ENCODE measurements at regions not wholly inside any gene's neighbourhood (a gene's known extent, or its start where the extent isn't known, plus 50 kb on each side); places are given as distances from the start of the nearest gene placed in this dataset.
"Not testable (repeated sequence)": the region's sequence is repeated elsewhere in the genome, so short reads cannot be mapped to it uniquely, and the experiment has no call there.

GRCh38 chr20:25852968-25853717 is 156.5 kb upstream of the ZNF337 start:
- DNase-seq (ENCODE audit: low read depth in 3 of 3, low spot score in 2 of 3), result not testable (repeated sequence)

DNA sequence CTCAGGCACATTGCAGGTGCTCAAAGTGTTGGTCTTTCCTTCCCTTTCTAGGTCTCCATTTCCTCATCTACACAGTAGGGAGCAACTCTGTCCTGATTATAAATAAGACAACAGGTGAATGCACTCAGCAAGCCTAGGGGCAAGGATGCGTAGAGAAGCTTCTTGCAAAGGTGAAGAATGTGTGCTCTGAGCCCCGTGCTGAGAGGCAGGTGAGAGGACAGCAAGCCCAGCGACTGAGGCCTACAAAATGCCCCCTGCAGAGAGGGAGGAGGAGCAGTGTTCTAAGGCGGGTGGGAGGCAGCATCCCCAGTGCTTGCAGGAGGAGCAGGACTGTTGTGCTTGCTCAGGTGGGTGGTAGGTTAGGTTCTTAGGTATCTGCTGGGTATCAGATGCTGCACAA is 153.5 kb upstream of the ZNF337 start:
- not testable (repeated sequence) for DNase-seq (ENCODE audit: low read depth in 3 of 3, low spot score in 2 of 3)

GRCh38 chr20:25848222-25848621 is 151.6 kb upstream of the ZNF337 start:
- no peak for DNase-seq (ENCODE audit: low read depth in 3 of 3, low spot score in 2 of 3)

GRCh38 chr20:25844640-25845039 is 148.0 kb upstream of the ZNF337 start:
- not testable (repeated sequence) for DNase-seq (ENCODE audit: low read depth in 3 of 3, low spot score in 2 of 3)

DNA sequence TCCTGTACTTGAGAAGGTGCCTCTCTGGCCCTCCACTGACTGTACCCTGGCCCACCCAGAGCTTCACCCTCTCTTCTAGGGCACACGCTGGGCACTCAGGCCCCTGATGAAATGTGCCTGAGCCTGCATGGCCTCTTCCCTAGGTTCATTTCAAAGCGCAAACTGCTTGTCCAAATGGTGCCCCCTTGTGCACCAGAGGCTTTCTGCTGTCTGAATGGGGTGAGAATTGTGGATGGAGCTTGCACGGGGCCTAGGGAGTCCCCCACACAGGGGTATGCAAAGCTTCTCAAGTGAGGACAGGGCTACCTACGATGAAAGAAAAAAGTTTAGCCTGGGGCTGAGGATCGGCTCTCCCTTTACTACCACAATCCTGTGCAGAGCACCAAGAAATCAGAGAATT is 116.9 kb upstream of the ZNF337 start:
- DNase-seq (ENCODE audit: low read depth in 3 of 3, low spot score in 2 of 3), result not testable (repeated sequence)

GRCh38 chr20:25798174-25798993 is 101.7 kb upstream of the ZNF337 start:
- DNase-seq (ENCODE audit: low read depth in 3 of 3, low spot score in 2 of 3), result not testable (repeated sequence)

DNA sequence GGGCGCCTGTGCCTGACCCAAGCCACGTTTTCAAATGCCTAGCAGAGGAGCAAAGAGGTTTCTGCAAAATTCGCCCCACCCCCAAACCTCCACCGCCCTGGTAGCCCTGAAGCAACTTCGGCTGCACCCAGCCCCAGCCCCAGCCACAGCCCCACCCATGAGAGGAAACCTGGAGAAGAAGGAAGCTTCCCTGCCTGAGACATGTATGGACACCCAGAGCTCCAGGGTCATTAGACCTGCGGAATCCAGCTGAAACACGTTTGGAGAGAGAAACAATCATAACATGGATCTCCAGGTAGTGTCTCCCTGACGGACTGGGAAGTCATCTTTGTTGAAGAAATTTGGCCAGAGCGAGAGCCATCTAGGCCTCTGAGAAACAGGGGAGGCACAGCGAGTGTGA is 100.4 kb upstream of the ZNF337 start:
- not testable (repeated sequence) for DNase-seq (ENCODE audit: low read depth in 3 of 3, low spot score in 2 of 3)

GRCh38 chr20:25777241-25777640 is 80.6 kb upstream of the ZNF337 start:
- not testable (repeated sequence) for DNase-seq (ENCODE audit: low read depth in 3 of 3, low spot score in 2 of 3)

GRCh38 chr20:25774711-25775110 is 78.1 kb upstream of the ZNF337 start:
- DNase-seq (ENCODE audit: low read depth in 3 of 3, low spot score in 2 of 3), result not testable (repeated sequence)

DNA sequence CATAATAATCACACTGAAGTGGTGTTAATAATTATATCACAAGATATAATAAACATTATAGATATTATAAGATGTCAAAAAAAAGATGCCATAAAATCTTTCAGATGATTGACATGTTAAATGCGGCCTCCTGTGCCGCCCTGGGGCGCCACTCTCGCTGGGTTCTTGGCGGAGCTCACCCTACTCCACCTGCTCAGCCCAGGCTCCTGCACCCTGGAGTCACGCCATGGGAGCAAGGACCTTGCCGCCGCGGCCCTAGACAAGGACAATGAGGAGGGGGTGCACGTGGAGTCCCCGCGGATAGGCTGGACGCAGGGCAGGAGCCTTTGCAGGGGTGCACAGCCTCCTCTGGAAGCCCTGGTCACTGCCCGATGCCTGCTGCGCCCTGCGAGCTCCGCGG is 77.5 kb upstream of the ZNF337 start:
- DNase-seq (ENCODE audit: low read depth in 3 of 3, low spot score in 2 of 3), result not testable (repeated sequence)

- DNase-seq (ENCODE audit: low read depth in 3 of 3, low spot score in 2 of 3), result not testable (repeated sequence)
Measured at GRCh38 chr20:25772437-25772836, 75.8 kb upstream of the ZNF337 start.

- not testable (repeated sequence) for DNase-seq (ENCODE audit: low read depth in 3 of 3, low spot score in 2 of 3)
Measured at GRCh38 chr20:25771818-25772217, 75.2 kb upstream of the ZNF337 start.

- no peak for DNase-seq (ENCODE audit: low read depth in 3 of 3, low spot score in 2 of 3)
Measured at GRCh38 chr20:25761596-25761995, 64.9 kb upstream of the ZNF337 start.

DNA sequence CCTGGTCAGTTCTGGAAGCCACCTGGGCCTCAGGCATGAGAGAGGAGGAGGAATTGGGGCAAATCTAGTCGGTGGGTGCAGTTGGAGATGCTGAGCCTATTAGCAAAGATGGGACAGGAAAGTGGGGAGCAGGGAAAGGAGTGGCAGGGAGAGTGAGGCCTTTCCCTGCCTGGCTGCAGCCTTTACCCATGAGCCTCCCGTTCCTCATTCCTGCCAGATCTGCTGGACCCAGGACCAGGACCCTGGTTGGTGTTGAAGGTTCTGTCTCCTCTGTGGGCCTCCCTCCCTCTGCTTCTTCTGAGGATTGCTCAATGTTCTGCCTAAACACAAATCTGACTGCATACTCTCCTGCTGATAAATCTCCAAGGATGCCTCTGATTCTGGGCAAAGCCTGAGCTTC is 64.4 kb upstream of the ZNF337 start:
- not testable (repeated sequence) for DNase-seq (ENCODE audit: low read depth in 3 of 3, low spot score in 2 of 3)

DNA sequence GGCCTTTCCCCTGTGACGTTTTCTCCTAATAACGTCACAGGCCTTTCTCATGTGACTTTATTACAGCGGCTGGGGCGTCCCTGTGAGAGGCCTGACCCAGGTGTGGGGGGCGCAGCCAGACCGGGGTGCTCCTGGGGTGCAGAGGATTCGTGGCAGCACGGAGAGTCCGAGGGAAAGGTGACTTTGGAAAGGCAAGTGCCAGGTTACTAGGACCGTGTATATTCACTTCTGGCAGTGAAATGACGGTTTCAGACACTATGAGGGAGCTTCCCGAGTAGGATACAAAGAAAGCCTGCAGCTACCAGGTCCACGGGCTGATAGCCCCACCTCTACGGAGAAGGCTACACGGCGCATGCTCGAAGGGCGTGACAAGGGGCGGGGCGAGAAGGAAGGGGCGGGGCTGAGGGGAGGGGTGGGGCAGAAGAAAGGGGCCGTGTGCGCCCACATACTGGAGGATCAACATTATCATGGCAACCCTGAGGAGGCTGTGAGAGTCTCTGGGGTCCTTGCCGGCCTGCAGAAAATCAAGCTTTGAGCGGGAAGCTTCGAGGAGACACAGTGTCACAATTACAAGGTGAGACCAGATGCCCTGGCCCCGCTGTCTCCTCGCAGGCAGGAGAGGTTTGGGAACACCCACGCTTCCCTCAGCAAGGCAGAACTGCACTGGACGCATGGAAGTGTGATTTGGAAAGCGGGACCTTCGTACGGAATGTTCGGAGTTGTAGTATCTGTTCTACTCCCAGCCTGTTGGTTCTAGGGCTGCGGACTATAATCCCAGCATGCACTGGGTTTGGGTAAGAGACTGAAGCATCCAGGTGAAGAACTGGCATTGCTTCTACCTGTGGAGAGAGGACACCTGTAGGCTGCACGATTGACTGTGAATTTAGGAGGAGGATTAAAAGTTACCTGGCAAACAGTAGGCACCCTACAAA is 54.4 kb upstream of the ZNF337 start:
- peak in 2 of 3 donors; percentile 23 to 38 for DNase-seq (ENCODE audit: low read depth in 3 of 3, low spot score in 2 of 3)

GRCh38 chr20:25750220-25750764 is 53.6 kb upstream of the ZNF337 start:
- no peak for DNase-seq (ENCODE audit: low read depth in 3 of 3, low spot score in 2 of 3)

DNA sequence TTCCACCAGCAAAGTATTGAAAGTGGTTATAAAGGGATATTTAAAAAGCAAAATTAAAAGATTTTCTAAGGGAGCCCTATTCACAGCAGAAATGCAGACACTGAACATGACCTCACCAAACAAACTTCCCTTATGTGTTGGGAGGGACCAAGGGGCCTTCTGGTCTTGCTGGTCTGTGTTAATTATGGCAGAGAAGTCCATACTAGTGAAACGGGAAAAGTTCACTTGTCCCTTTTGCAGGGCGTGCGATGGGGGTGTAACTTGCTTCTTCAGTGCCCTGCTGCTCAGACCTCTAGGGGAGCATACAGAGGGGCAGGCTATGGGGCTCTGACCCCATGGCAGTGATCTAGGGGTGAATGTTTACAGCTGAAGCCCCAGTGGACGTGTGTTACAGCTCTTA is 53.0 kb upstream of the ZNF337 start:
- no peak for DNase-seq (ENCODE audit: low read depth in 3 of 3, low spot score in 2 of 3)
